GM13977 (cell line): ENCODE measurements at regions not wholly inside any gene's neighbourhood (a gene's known extent, or its start where the extent isn't known, plus 50 kb on each side); places are given as distances from the start of the nearest gene placed in this dataset.
"Not testable (repeated sequence)": the region's sequence is repeated elsewhere in the genome, so short reads cannot be mapped to it uniquely, and the experiment has no call there.

ENCODE experiments used
- DNase-seq: peaks from one replicate; pipeline ENCODE4 v3.0.0; 2012; ENCODE audit warnings: low spot score
- CTCF ChIP-seq: IDR thresholded peaks from 2 replicates; pipeline ENCODE4 v1.5.1; 2012; ENCODE audit warnings: mild to moderate bottlenecking, control low read depth; ENCODE audit not compliant: insufficient read depth; ENCODE audit errors: extremely low read depth, missing control alignments
- in situ Hi-C: fragments of 300-500 bp; cut with MboI; formaldehyde crosslinking; loops from one replicate; pipeline ENCODE4 v1.12.0; 2022; ENCODE audit warnings: low sequenced_read_pairs, low pct_unique_long_range_greater_than_20kb, mixed read lengths, inconsistent platforms; ENCODE audit not compliant: unreplicated experiment

- no peak for TF ChIP-seq CTCF
- in situ Hi-C loops = no loop called here
Observed at GRCh38 chr2:111250448-111251030, 129.8 kb downstream of the BCL2L11 start.

GRCh38 chr2:111251711-111252110 lies 131.0 kb downstream of the BCL2L11 start:
- in situ Hi-C loops = no loop called here
- DNase-seq = no peak
- no peak for TF ChIP-seq CTCF

More at GRCh38 chr2:111250448-111251030, 129.8 kb downstream of the BCL2L11 start:
- DNase-seq = no peak

- in situ Hi-C loops = no loop called here
Observed at GRCh38 chr2:111252436-111252835, 131.7 kb downstream of the BCL2L11 start.

GRCh38 chr2:111254916-111255315 lies 134.2 kb downstream of the BCL2L11 start:
- DNase-seq, in situ Hi-C loops: not testable (repeated sequence)

More at GRCh38 chr2:111252436-111252835, 131.7 kb downstream of the BCL2L11 start:
- no peak for DNase-seq
- TF ChIP-seq CTCF = no peak

- not testable (repeated sequence) for DNase-seq
Observed at GRCh38 chr2:111256628-111257027, 135.9 kb downstream of the BCL2L11 start.

GRCh38 chr2:111257607-111258006 lies 136.9 kb downstream of the BCL2L11 start:
- DNase-seq, in situ Hi-C loops: not testable (repeated sequence)

More at GRCh38 chr2:111256628-111257027, 135.9 kb downstream of the BCL2L11 start:
- in situ Hi-C loops = not testable (repeated sequence)

- in situ Hi-C loops, DNase-seq: not testable (repeated sequence)
Observed at GRCh38 chr2:111258318-111258717, 137.6 kb downstream of the BCL2L11 start.

GRCh38 chr2:111262627-111263379 lies 142.1 kb downstream of the BCL2L11 start:
- in situ Hi-C loops, DNase-seq: not testable (repeated sequence)

- DNase-seq, in situ Hi-C loops: not testable (repeated sequence)
Observed at GRCh38 chr2:111263380-111264017, 142.8 kb downstream of the BCL2L11 start.

GRCh38 chr2:111264956-111265355 lies 144.2 kb downstream of the BCL2L11 start:
- in situ Hi-C loops, DNase-seq: not testable (repeated sequence)

- in situ Hi-C loops, DNase-seq: not testable (repeated sequence)
Observed at GRCh38 chr2:111266556-111266955, 145.8 kb downstream of the BCL2L11 start.

- DNase-seq, in situ Hi-C loops: not testable (repeated sequence)
Observed at GRCh38 chr2:111267038-111267437, 146.3 kb downstream of the BCL2L11 start.

GRCh38 chr2:111269761-111270323 lies 149.1 kb downstream of the BCL2L11 start:
- DNase-seq, in situ Hi-C loops: not testable (repeated sequence)

GRCh38 chr2:111270569-111270968 lies 149.9 kb downstream of the BCL2L11 start:
- DNase-seq, in situ Hi-C loops: not testable (repeated sequence)
